GM12878 (cell line): ENCODE measurements at regions not wholly inside any gene's neighbourhood (a gene's known extent, or its start where the extent isn't known, plus 50 kb on each side); places are given as distances from the start of the nearest gene placed in this dataset.

Source experiments
- ATAC-seq: fragments of 200-7000 bp; cut with Tn5 transposase; 3 replicates; pipeline ENCODE4 v1.9.1; 2020; ENCODE audit warnings: mild to moderate bottlenecking, moderate library complexity
- BruUV-seq: library from RNA; stranded (reverse); fragments of 400-500 nt; replicated peaks from 2 replicates; lab custom pipeline; 2021; lab: Mats Ljungman, UMichigan
- CTCF ChIA-PET: fragments of 300-600 bp; sonication (Branson Sonifier 250); formaldehyde crosslinking; extraction: SDS; loops from one replicate; lab custom pipeline; 2021; ENCODE audit warnings: inconsistent platforms; lab: Yijun Ruan, JAX
- POLR2A ChIA-PET: fragments of 350-600 bp; formaldehyde crosslinking; extraction: SDS; loops from one replicate; lab custom pipeline; 2021; ENCODE audit warnings: inconsistent platforms; lab: Charles Lee
- RAD21 ChIA-PET: fragments of 300-600 bp; sonication (Branson Sonifier 250); formaldehyde crosslinking; loops from one replicate; lab custom pipeline; 2023; ENCODE audit warnings: antibody characterized with exemption; ENCODE audit not compliant: unreplicated experiment; lab: Charles Lee
- SMC1A ChIA-PET: fragments of 300-600 bp; sonication (Branson Sonifier 250); formaldehyde crosslinking; loops from one replicate; lab custom pipeline; 2023; ENCODE audit not compliant: unreplicated experiment, uncharacterized antibody; lab: Charles Lee
- DNase-seq: peaks from one replicate; pipeline ENCODE4 v3.0.0-alpha.2; 2011; ENCODE audit warnings: low read depth, low spot score
- FAIRE-seq: peaks from 3 replicates; lab custom pipeline; 2011; peaks lifted over from hg19 to GRCh38; lab: Jason Lieb, UNC
- H2AFZ ChIP-seq: 2 replicates; pipeline ENCODE4 v1.6.0; 2011; ENCODE audit warnings: low read depth, low read length, control low read depth; ENCODE audit not compliant: control insufficient read depth
- H3K27ac ChIP-seq: 2 replicates; pipeline ENCODE4 v1.5.1; 2011; ENCODE audit warnings: control low read depth; ENCODE audit not compliant: control insufficient read depth, insufficient read depth
- H3K27me3 ChIP-seq, 2 experiments: replicated peaks in 1 of 2; 2 replicates each; pipeline versions ENCODE4 v1.6.0 to v1.6.1; 2011; ENCODE audit warnings: low read length in 1 of 2; ENCODE audit not compliant: control insufficient read depth in 2 of 2, insufficient read depth in 2 of 2
- H3K36me3 ChIP-seq, 2 experiments: 2 replicates each; pipeline ENCODE4 v1.5.1; 2011; ENCODE audit warnings: low read length in 1 of 2; ENCODE audit not compliant: control insufficient read depth in 2 of 2, insufficient read depth in 2 of 2
- H3K4me1 ChIP-seq: 2 replicates; pipeline ENCODE4 v1.6.1; 2011; ENCODE audit warnings: mild to moderate bottlenecking, low read length, moderate library complexity, mixed read lengths; ENCODE audit not compliant: control insufficient read depth, insufficient read depth
- H3K4me2 ChIP-seq: 2 replicates; pipeline ENCODE4 v1.6.0; 2011; ENCODE audit warnings: control low read depth; ENCODE audit not compliant: control insufficient read depth, insufficient read depth
- H3K4me3 ChIP-seq: fragments of 200-600 bp; sonication (generic); 2 replicates; pipeline ENCODE4 v1.5.1; 2016
- H3K79me2 ChIP-seq: 2 replicates; pipeline ENCODE4 v1.6.0; 2011; ENCODE audit warnings: low read length; ENCODE audit not compliant: control insufficient read depth, insufficient read depth
- H3K9ac ChIP-seq: 2 replicates; pipeline ENCODE4 v1.8.0; 2011; ENCODE audit warnings: low read length, control low read depth, mixed read lengths; ENCODE audit not compliant: control insufficient read depth, insufficient read depth
- H3K9me3 ChIP-seq: replicated peaks from 3 replicates; pipeline ENCODE4 v1.5.1; 2011; ENCODE audit warnings: mild to moderate bottlenecking, low read length; ENCODE audit not compliant: control insufficient read depth, insufficient read depth
- H4K20me1 ChIP-seq: 2 replicates; pipeline ENCODE4 v1.6.0; 2011; ENCODE audit not compliant: control insufficient read depth, insufficient read depth
- EZH2 ChIP-seq: IDR thresholded peaks from 2 replicates; pipeline ENCODE4 v1.6.1; 2012; ENCODE audit warnings: low read depth, mild to moderate bottlenecking, control low read depth, inconsistent platforms, low read length, borderline replicate concordance; ENCODE audit not compliant: control insufficient read depth
- MTA2 ChIP-seq: fragments of 450-650 bp; IDR thresholded peaks from 2 replicates; pipeline ENCODE4 v1.6.1; 2016; ENCODE audit warnings: low read depth, mild to moderate bottlenecking, moderate library complexity
- MXI1 ChIP-seq: fragments of 150-350 bp; IDR thresholded peaks from 2 replicates; pipeline ENCODE4 v1.6.1; 2011; ENCODE audit warnings: low read depth, mild to moderate bottlenecking, inconsistent platforms, low read length, improper control_type of control experiment
- NR2C1 ChIP-seq: fragments of 450-650 bp; IDR thresholded peaks from 2 replicates; pipeline ENCODE4 v1.6.1; 2017; ENCODE audit warnings: antibody characterized with exemption, mild to moderate bottlenecking, moderate library complexity
- NRF1 ChIP-seq: conservative IDR thresholded peaks from 2 replicates; pipeline ENCODE4 v1.6.1; 2011; ENCODE audit warnings: mild to moderate bottlenecking, low read depth, low read length, improper control_type of control experiment
- POLR2AphosphoS5 ChIP-seq: IDR thresholded peaks from 2 replicates; pipeline ENCODE4 v1.6.1; 2011; ENCODE audit warnings: mild to moderate bottlenecking, low read length, inconsistent platforms
- RB1 ChIP-seq: fragments of 450-650 bp; formaldehyde crosslinking; IDR thresholded peaks from 2 replicates; pipeline ENCODE4 v1.6.1; 2017; ENCODE audit warnings: mild to moderate bottlenecking, borderline replicate concordance
- ZBED1 ChIP-seq: IDR thresholded peaks from 2 replicates; pipeline ENCODE4 v1.6.1; 2016; ENCODE audit warnings: borderline replicate concordance
- ZNF207 ChIP-seq: fragments of 450-650 bp; IDR thresholded peaks from 2 replicates; pipeline ENCODE4 v1.6.1; 2014; ENCODE audit warnings: antibody characterized with exemption, mild to moderate bottlenecking, borderline replicate concordance
- ZNF217 ChIP-seq: fragments of 450-650 bp; IDR thresholded peaks from 2 replicates; pipeline ENCODE4 v1.6.1; 2017; ENCODE audit warnings: antibody characterized with exemption, mild to moderate bottlenecking
- WGBS: methylation state at CpG from one replicate; pipeline ENCODE4 v1.1.6; 2016; ENCODE audit warnings: low lambda C conversion rate; ENCODE audit not compliant: insufficient replicate concordance, insufficient coverage; ENCODE audit errors: missing lambda C conversion rate; 5-methylcytosine and 5-hydroxymethylcytosine counted together
- in situ Hi-C: fragments of 300-500 bp; cut with MboI; formaldehyde crosslinking; loops from 9 replicates; pipeline ENCODE4 v1.14.3; 2018; ENCODE audit warnings: mixed read lengths
- intact Hi-C: fragments of 100-400 bp; cut with micrococcal nuclease; formaldehyde crosslinking; loops from one replicate; pipeline ENCODE4 v1.14.2; 2022; ENCODE audit not compliant: unreplicated experiment

DNA sequence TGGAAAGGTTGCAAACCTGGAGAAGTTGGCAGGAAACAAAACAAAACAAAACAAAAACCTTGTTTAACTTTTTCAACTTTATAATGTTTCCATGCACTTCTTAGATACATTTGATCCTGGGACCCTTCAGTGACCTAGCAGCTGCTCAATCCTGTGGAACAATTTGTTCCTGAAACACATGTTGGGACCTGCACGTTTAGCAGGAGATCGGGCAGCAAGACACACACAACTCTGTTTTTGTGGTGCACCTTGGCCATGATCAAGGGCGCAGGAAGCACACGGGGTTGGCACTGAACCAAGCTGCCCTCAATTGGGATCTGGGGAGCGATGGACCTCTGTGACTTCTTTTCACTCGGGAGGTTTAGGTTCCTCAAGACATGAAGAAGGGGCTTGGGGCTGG lies 268.7 kb downstream of the LOXHD1 start:
- Histone ChIP-seq H3K4me2 (no peak overlapping the region), H2AFZ (no peak overlapping the region), H3K4me3 (no peak overlapping the region), H3K79me2 (no peaks in the 10 kb centered on the region), H3K9ac (no peak overlapping the region), H3K36me3 (no peaks in the 10 kb centered on the region), H3K27ac (no peak overlapping the region), H3K4me1 (no peaks in the 10 kb centered on the region), H3K27me3 (peaks cover 0 to 4% of the 10 kb centered on the region in 2 experiments; a peak in 1 of 4 replicates), H4K20me1 (no peaks in the 10 kb centered on the region), H3K9me3 (no peaks in the 10 kb centered on the region)
- intact Hi-C loops, result no loop called here
- FAIRE-seq (no peak), DNase-seq (no peak), ATAC-seq (no peak)
- in situ Hi-C loops, result no loop called here
- WGBS, result 17% methylated on average over 6 of the region's 6 CpGs
- POLR2A ChIA-PET, result no interaction called here
- RAD21 ChIA-PET, result no interaction called here
- BruUV-seq, result no TSS peak
- no peak for TF ChIP-seq EZH2
- TF ChIP-seq NRF1, result no peak
- TF ChIP-seq NR2C1, result no peak
- TF ChIP-seq RB1, result no peak
- no peak for TF ChIP-seq MTA2
- TF ChIP-seq POLR2AphosphoS5, result no peak
- no peak for TF ChIP-seq ZNF217
- no peak for TF ChIP-seq ZNF207
- no peak for TF ChIP-seq MXI1
- no peak for TF ChIP-seq ZBED1
- CTCF ChIA-PET, result interaction anchor here (1.9 kb wide), 1 partner anchor 269 kb away, joined by 4 read pairs; no protein-coding TSS in a partner anchor
- SMC1A ChIA-PET, result no interaction called here
